WERI-Rb-1 (cell line): ENCODE measurements at regions not wholly inside any gene's neighbourhood (a gene's known extent, or its start where the extent isn't known, plus 50 kb on each side); places are given as distances from the start of the nearest gene placed in this dataset.

Source experiments
- DNase-seq: peaks from one replicate; pipeline ENCODE4 v3.0.0-alpha.2; 2020
- H3K27ac ChIP-seq: fragments of 250-450 bp; sonication (Bioruptor Pico); 2 replicates; pipeline ENCODE4 v1.5.1; 2020; ENCODE audit warnings: mild to moderate bottlenecking, moderate library complexity
- H3K27me3 ChIP-seq: fragments of 250-450 bp; sonication (Bioruptor Pico); 2 replicates; pipeline ENCODE4 v1.5.1; 2021; ENCODE audit warnings: mild to moderate bottlenecking, low read depth, moderate library complexity; ENCODE audit not compliant: insufficient read depth, severe bottlenecking
- H3K36me3 ChIP-seq: fragments of 250-450 bp; sonication (Bioruptor Pico); 2 replicates; pipeline ENCODE4 v1.5.1; 2020; ENCODE audit warnings: mild to moderate bottlenecking, moderate library complexity
- H3K4me3 ChIP-seq: 2 replicates; pipeline ENCODE4 v1.5.1; 2011; ENCODE audit warnings: low read depth, mild to moderate bottlenecking, control low read depth, low read length
- H3K9me3 ChIP-seq: fragments of 250-450 bp; sonication (Bioruptor Pico); 2 replicates; pipeline ENCODE4 v1.5.1; 2021; ENCODE audit warnings: mild to moderate bottlenecking, moderate library complexity; ENCODE audit not compliant: severe bottlenecking
- CTCF ChIP-seq: IDR thresholded peaks from 2 replicates; pipeline ENCODE4 v1.5.1; 2011; ENCODE audit warnings: low read depth, mild to moderate bottlenecking, control low read depth, inconsistent platforms, low read length

GRCh38 chr3:23701716-23702597 is 103.8 kb upstream of the UBE2E1 start:
- H3K9me3 ChIP-seq = peaks cover 4% of the 10 kb centered on the region
- H3K36me3 ChIP-seq = no peaks in the 10 kb centered on the region
- H3K27ac ChIP-seq = no peak overlapping the region
- no peaks in the 10 kb centered on the region for H3K27me3 ChIP-seq
- no peak overlapping the region for H3K4me3 ChIP-seq
- TF ChIP-seq CTCF = no peak
- DNase-seq = no peak

GRCh38 chr3:23704298-23704697 is 101.5 kb upstream of the UBE2E1 start:
- no peak for TF ChIP-seq CTCF
- DNase-seq = no peak
- Histone ChIP-seq H3K27me3 (no peaks in the 10 kb centered on the region), H3K27ac (no peak overlapping the region), H3K4me3 (no peak overlapping the region), H3K36me3 (no peaks in the 10 kb centered on the region), H3K9me3 (peaks cover 4% of the 10 kb centered on the region)

DNA sequence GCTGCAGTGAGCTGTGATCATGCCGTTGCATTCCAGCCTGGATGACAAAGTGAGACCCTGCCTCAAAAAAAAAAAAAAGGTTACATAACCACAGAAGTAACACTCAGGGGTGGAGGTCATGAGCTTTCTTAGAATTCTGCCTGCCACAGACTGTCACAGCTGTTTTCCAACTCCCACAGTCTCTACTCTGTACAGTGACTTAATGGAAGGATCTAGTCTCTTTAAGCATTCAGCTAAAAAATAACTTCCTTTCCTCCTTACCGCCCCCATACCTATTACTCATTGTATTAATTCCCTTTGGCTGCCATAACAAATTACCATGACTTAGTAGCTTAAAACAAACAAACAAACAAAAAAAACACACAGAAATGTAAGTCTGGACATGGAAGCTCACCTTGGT is 99.6 kb upstream of the UBE2E1 start:
- Histone ChIP-seq H3K9me3 (peaks cover 4% of the 10 kb centered on the region), H3K4me3 (no peak overlapping the region), H3K27ac (no peak overlapping the region), H3K36me3 (no peaks in the 10 kb centered on the region), H3K27me3 (no peaks in the 10 kb centered on the region)
- TF ChIP-seq CTCF = no peak
- no peak for DNase-seq

DNA sequence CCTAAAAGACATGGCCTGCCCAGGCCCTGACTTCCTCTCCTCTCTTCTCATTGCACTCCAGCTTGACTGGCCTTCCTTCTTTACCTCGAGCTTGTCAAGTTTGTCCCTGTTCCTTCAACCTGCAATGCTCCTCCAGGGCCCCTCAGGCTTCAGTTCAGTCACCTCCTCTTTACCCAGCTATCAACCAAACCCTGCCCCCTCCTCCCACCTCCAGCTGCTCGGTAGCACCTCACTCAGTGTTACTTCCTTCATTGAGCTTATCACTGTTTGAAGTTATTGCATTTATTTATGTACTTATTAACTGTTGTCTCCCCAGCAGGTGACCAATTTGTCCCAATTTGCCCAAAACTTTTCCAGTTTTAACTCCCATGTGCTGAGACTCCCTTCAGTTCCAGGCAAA is 95.8 kb upstream of the UBE2E1 start:
- no peak for DNase-seq
- Histone ChIP-seq H3K9me3 (peaks cover 4% of the 10 kb centered on the region), H3K4me3 (no peak overlapping the region), H3K36me3 (no peaks in the 10 kb centered on the region), H3K27ac (no peak overlapping the region), H3K27me3 (no peaks in the 10 kb centered on the region)
- TF ChIP-seq CTCF = no peak

DNA sequence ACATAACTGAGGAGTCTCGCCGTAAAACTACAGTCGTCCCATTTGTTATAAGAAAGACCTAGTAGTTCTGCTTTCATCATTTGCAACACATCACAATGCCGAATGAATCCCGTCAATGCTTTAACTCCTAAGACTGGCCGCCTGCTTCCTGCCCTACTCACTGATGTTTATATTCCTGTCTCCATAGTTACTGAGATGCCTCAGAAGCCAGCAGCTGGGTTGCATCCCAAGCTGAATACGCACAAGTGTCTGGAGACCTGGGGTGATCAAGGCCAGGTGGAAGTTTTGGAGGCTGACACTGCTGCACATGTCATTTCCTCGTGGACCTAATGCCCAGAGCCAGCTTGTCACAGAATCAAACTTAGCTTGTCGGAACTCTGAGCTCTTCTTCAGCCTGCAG is 95.2 kb upstream of the UBE2E1 start:
- no peak for TF ChIP-seq CTCF
- H3K27ac ChIP-seq = no peak overlapping the region

More for the DNA sequence above, 95.2 kb upstream of the UBE2E1 start:
- Histone ChIP-seq H3K9me3 (peaks cover 3% of the 10 kb centered on the region), H3K4me3 (no peak overlapping the region), H3K36me3 (no peaks in the 10 kb centered on the region), H3K27me3 (no peaks in the 10 kb centered on the region)
- DNase-seq = no peak
